Hindlimb muscle (tissue), 1 donor: ENCODE measurements at regions not wholly inside any gene's neighbourhood (a gene's known extent, or its start where the extent isn't known, plus 50 kb on each side); places are given as distances from the start of the nearest gene placed in this dataset.
"Not testable (repeated sequence)": the region's sequence is repeated elsewhere in the genome, so short reads cannot be mapped to it uniquely, and the experiment has no call there.

Experiments
- DNase-seq: peaks from one replicate; pipeline ENCODE4 v3.0.0-alpha.2; 2013

GRCh38 chrY:14356154-14356553, 168.2 kb upstream of the NLGN4Y start:
- no peak for DNase-seq

DNA sequence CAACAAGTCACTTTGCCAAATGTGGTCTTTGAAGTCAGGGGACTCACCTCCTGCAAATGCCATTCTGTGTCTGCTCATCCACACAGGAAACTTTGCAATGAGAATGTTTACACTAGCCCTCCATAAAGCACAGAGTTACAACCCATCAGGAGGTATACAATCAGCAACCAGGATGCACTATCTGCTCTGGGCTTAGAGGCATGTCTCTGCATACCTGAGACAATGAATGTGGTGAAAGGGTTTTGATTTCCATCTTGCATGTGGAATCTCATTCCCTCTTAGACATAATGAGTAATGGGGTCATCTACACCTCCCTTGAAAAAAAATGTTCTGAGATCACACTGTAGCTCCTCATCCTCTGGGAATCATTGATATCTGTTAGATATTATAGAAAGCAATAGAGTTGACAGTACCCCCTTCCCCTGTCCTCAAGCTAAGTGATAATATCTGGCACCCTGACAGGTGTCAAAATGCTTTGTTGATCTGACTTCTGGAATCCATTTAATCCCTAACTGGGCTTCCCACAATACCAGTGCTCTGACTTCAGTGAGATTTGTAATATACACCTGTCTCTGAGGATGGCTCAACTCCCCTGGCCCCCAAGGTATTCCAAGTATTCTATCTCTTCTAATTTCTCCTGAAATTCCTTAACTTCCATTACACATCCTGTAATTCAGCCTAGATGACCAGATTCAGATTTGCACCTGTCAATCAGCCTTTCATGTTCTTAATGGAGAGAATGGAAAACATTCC, 163.4 kb upstream of the NLGN4Y start:
- no peak for DNase-seq

GRCh38 chrY:14373608-14374007, 150.7 kb upstream of the NLGN4Y start:
- DNase-seq = no peak

DNA sequence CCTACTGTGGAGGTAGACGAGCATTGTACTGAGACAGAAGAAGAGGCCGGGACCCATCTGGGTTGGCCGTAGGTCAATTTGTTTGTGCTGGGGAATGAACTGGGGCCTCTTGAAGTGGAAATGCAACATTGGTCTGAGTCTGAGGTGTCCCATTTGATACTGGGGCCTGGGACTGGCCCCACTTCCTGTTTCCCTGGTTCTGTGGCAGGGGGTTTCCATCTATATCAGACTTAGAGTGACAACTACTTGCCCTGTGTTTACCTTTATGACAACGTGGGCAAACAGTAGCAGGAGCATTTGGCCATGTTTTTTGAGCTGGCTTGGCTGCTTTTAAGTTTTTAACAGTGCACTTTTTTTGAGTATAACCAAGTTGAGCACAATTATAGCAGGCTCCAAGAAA, 146.1 kb upstream of the NLGN4Y start:
- no peak for DNase-seq

GRCh38 chrY:14410549-14411030, 113.7 kb upstream of the NLGN4Y start:
- DNase-seq = not testable (repeated sequence)

DNA sequence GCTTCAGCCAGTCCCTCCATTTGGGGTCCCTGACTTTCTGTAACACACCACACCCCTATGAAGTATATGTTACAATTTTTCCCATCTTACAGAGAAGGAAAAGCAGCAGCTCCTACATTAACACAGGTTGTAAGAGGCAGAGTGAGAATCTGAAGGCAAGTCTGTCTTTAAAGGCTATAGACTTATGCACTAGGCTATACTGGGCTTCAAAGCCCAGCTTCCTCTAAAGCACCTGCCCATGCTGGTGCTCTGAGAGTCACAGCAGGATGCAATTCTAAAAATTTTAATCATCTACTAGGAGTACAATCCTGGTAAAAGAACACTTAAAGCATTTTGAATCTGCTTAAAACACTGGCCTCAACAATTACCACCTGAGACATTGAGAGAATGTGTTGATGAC, 113.0 kb upstream of the NLGN4Y start:
- no peak for DNase-seq

- DNase-seq = no peak
Measured at GRCh38 chrY:14436546-14436945, 87.8 kb upstream of the NLGN4Y start.

DNA sequence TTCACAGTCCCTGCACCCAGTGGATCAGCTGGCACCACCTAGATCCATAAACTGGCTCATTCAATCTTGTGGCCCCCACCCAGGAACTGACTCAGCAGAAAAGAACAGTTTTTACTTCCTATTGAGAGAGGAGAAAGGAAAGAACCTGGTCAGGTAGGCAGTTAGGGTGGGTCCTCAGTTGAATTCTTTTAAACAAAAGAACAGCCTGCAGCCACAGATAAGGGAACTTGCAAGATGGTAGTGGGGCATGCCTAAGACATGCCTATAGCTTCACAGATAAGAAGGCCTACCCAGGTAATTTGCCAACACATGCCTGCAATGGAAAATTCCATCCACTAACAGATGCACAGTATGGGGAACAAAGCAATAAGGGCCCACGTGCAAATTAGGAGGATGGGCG, 86.7 kb upstream of the NLGN4Y start:
- DNase-seq = no peak

DNA sequence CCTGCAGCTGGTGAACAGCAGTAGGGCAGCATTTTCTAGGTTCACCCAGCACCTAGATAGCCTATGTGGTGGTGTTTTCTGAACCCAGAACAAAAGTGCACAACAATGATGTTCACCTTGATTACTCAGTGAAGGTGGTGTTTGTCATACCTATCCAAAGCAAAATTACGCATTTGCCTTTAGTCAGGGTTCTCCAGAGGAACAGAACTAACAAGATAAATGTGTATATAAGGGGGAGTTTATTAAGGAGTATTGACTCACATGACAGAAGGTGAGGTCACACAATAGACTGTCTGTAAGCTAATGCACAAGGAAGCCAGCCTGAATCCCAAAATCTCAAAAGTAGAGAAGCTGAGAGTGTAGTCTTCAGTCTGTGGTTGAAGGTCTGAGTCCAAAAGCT, 85.9 kb upstream of the NLGN4Y start:
- no peak for DNase-seq

DNA sequence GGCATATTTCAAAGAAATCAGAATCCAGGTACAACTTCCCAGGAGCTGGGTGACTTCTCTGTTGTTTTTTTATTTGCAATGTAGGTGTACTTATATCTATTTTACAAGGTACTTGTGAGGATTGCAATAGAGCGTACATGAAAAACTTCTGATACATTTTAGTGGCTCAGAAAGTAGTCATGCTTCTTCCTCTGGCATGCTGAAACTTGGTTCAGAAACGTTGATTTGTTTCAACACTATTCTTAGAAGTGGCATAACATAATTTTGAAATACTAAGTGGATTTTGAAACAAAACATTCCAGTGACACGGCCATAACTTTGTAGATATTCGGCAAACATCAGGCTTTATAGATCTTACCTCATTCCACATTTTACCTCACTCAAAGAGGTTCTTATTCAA, 79.8 kb upstream of the NLGN4Y start:
- no peak for DNase-seq

DNA sequence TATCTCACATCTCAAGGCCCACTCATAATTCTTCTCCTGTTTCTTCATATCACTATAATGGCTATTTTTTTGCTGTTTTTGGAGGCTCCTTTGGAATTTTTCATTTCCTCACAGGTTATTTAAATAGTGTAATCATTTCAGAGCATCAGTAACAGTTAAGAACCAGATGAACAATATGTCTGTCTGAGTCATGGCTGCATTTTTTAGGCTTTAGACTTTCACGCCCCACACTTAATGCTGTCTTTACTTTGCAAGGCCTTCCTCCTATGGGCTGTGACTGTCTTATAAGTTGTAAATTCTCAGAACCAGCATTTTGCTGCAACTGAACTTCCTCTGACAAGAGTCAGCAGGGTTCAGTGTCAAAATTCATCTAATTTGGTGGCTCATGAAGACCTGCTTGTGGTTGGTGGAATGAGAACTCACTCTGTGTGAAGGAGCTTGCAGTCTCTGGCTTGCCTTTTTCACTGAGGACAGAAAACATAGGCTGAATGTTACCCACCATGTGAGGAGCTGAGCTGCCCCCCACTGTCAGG, 56.1 kb upstream of the NLGN4Y start:
- no peak for DNase-seq

GRCh38 chrY:14472421-14472820, 51.9 kb upstream of the NLGN4Y start:
- no peak for DNase-seq

DNA sequence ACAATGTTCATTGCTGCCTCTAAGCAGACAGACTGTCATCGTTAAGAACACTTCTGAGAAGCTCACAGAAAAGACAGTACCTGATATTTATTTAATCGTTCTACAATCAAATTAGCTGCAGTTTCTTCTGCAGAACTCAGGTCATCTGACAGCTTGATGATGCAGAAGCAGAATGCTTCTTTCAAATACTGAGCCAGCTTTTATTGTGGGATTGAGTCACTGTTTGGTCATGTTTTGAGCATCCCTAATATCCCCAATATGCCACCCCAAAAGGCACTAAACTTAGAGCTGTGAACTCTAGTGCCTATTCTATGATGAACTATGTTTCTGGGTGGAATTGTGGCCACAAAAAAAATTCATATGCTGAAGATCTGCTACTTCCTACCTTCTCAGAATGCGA, 51.0 kb upstream of the NLGN4Y start:
- DNase-seq = no peak
